ENCODE measurements at regions not wholly inside any gene's neighbourhood (a gene's known extent, or its start where the extent isn't known, plus 50 kb on each side); places are given as distances from the start of the nearest gene placed in this dataset.

- no peak for TF ChIP-seq CTCF (IDR thresholded peaks at IDR 0.05; ENCODE audit: low read depth, low read length)
- Histone ChIP-seq H3K9me3 (ENCODE audit: low read depth) (no peaks in the 10 kb centered on the region), H3K36me3 (no peaks in the 10 kb centered on the region), H3K27me3 (no peaks in the 10 kb centered on the region), H3K4me1 (ENCODE audit: low read depth) (no peaks in the 10 kb centered on the region), H3K27ac (no peak overlapping the region), H3K4me3 (no peak overlapping the region)
- no peak for DNase-seq (ENCODE audit: low read depth in 1 of 2, low spot score in 1 of 2)
Measured at GRCh38 chr5:36377192-36377591, 75.5 kb upstream of the RANBP3L start.

- H3K4me3 ChIP-seq: no peak overlapping the region
- no peak for TF ChIP-seq CTCF (IDR thresholded peaks at IDR 0.05; ENCODE audit: low read depth, low read length)
- no peak for DNase-seq (ENCODE audit: low read depth in 1 of 2, low spot score in 1 of 2)
- H3K27me3 ChIP-seq: no peaks in the 10 kb centered on the region
- H3K4me1 ChIP-seq (ENCODE audit: low read depth): no peaks in the 10 kb centered on the region
- H3K27ac ChIP-seq: no peak overlapping the region
- H3K9me3 ChIP-seq (ENCODE audit: low read depth): no peaks in the 10 kb centered on the region
- no peaks in the 10 kb centered on the region for H3K36me3 ChIP-seq
Measured at GRCh38 chr5:36378551-36378950, 76.8 kb upstream of the RANBP3L start.

- no peaks in the 10 kb centered on the region for H3K4me1 ChIP-seq (ENCODE audit: low read depth)
Measured at GRCh38 chr5:36382890-36383289, 81.2 kb upstream of the RANBP3L start.

GRCh38 chr5:36383942-36384341 lies 82.2 kb upstream of the RANBP3L start:
- Histone ChIP-seq H3K27ac (no peak overlapping the region), H3K27me3 (no peaks in the 10 kb centered on the region), H3K4me1 (ENCODE audit: low read depth) (no peaks in the 10 kb centered on the region), H3K4me3 (no peak overlapping the region), H3K9me3 (ENCODE audit: low read depth) (no peaks in the 10 kb centered on the region), H3K36me3 (no peaks in the 10 kb centered on the region)
- no peak for DNase-seq (ENCODE audit: low read depth in 1 of 2, low spot score in 1 of 2)
- TF ChIP-seq CTCF (IDR thresholded peaks at IDR 0.05; ENCODE audit: low read depth, low read length): no peak

More at GRCh38 chr5:36382890-36383289, 81.2 kb upstream of the RANBP3L start:
- Histone ChIP-seq H3K27ac (no peak overlapping the region), H3K27me3 (no peaks in the 10 kb centered on the region), H3K9me3 (ENCODE audit: low read depth) (no peaks in the 10 kb centered on the region), H3K4me3 (no peak overlapping the region), H3K36me3 (no peaks in the 10 kb centered on the region)
- TF ChIP-seq CTCF (IDR thresholded peaks at IDR 0.05; ENCODE audit: low read depth, low read length): no peak
- no peak for DNase-seq (ENCODE audit: low read depth in 1 of 2, low spot score in 1 of 2)

- DNase-seq (ENCODE audit: low read depth in 1 of 2, low spot score in 1 of 2): no peak
- Histone ChIP-seq H3K4me1 (ENCODE audit: low read depth) (no peaks in the 10 kb centered on the region), H3K27me3 (no peaks in the 10 kb centered on the region), H3K9me3 (ENCODE audit: low read depth) (no peaks in the 10 kb centered on the region), H3K36me3 (no peaks in the 10 kb centered on the region), H3K4me3 (no peak overlapping the region), H3K27ac (no peak overlapping the region)
- no peak for TF ChIP-seq CTCF (IDR thresholded peaks at IDR 0.05; ENCODE audit: low read depth, low read length)
Measured at GRCh38 chr5:36384845-36385244, 83.1 kb upstream of the RANBP3L start.

- DNase-seq (ENCODE audit: low read depth in 1 of 2, low spot score in 1 of 2): no peak
- Histone ChIP-seq H3K27ac (no peak overlapping the region), H3K4me3 (no peak overlapping the region), H3K36me3 (no peaks in the 10 kb centered on the region), H3K9me3 (ENCODE audit: low read depth) (no peaks in the 10 kb centered on the region), H3K4me1 (ENCODE audit: low read depth) (no peaks in the 10 kb centered on the region), H3K27me3 (no peaks in the 10 kb centered on the region)
- no peak for TF ChIP-seq CTCF (IDR thresholded peaks at IDR 0.05; ENCODE audit: low read depth, low read length)
Measured at GRCh38 chr5:36385495-36385894, 83.8 kb upstream of the RANBP3L start.
